SK-N-SH (cell line): ENCODE measurements at regions not wholly inside any gene's neighbourhood (a gene's known extent, or its start where the extent isn't known, plus 50 kb on each side); places are given as distances from the start of the nearest gene placed in this dataset.
A peak's percentile ranks its signal among the peaks of the same experiment; 100 is the strongest.

Experiments
- CTCF ChIA-PET: fragments of 300-600, 350-600 bp; formaldehyde crosslinking; extraction: SDS; loops from one replicate; lab custom pipeline; 2021; lab: Yijun Ruan, JAX
- POLR2A ChIA-PET: fragments of 350-600 bp; sonication (Branson Sonifier 250); formaldehyde crosslinking; extraction: SDS; loops from one replicate; lab custom pipeline; 2020; ENCODE audit warnings: antibody characterized with exemption, inconsistent platforms; lab: Yijun Ruan, JAX
- DNase-seq: peaks from one replicate; pipeline ENCODE4 v3.0.0; 2012
- H2AFZ ChIP-seq: fragments of 200-600 bp; sonication (generic); 2 replicates; pipeline ENCODE4 v1.8.1; 2016; ENCODE audit warnings: antibody characterized with exemption, mild to moderate bottlenecking, low read depth
- H3F3A ChIP-seq: fragments of 200-600 bp; sonication (generic); replicated peaks from 2 replicates; pipeline ENCODE3; 2016; ENCODE audit warnings: antibody characterized with exemption, mild to moderate bottlenecking; ENCODE audit not compliant: insufficient read depth
- H3K27ac ChIP-seq, 2 experiments: fragments of 200-500 bp in 1 of 2; fragments of 200-600 bp in 1 of 2; sonication (Bioruptor generic) in 1 of 2; sonication (generic), shearing (Covaris generic) in 1 of 2; 2 replicates each; pipeline versions ENCODE4 v1.5.1 to v1.6.1; 2014 to 2016; ENCODE audit warnings: low read depth in 2 of 2, inconsistent platforms in 1 of 2, low read length in 1 of 2, mild to moderate bottlenecking in 1 of 2, mixed read lengths in 1 of 2
- H3K27me3 ChIP-seq: fragments of 200-600 bp; sonication (generic), shearing (Covaris generic); 2 replicates; pipeline ENCODE4 v1.6.1; 2016; ENCODE audit warnings: mixed run types; ENCODE audit not compliant: insufficient read depth
- H3K36me3 ChIP-seq, 2 experiments: fragments of 200-500 bp in 1 of 2; fragments of 200-600 bp in 1 of 2; sonication (Bioruptor generic) in 1 of 2; sonication (generic) in 1 of 2; replicated peaks in 1 of 2; 2 replicates each; pipeline versions ENCODE3 to v1.5.1; 2014 to 2016; ENCODE audit warnings: low read length in 1 of 2, mild to moderate bottlenecking in 1 of 2; ENCODE audit not compliant: insufficient read depth in 2 of 2, control insufficient read depth in 1 of 2
- H3K4me1 ChIP-seq, 2 experiments: fragments of 200-500 bp in 1 of 2; fragments of 200-600 bp in 1 of 2; sonication (Bioruptor generic) in 1 of 2; sonication (generic), shearing (Covaris generic) in 1 of 2; 2 replicates each; pipeline versions ENCODE4 v1.5.1 to v1.6.1; 2014 to 2016; ENCODE audit warnings: low read depth in 1 of 2, low read length in 1 of 2, mixed run types in 1 of 2; ENCODE audit not compliant: insufficient read depth in 2 of 2, control insufficient read depth in 1 of 2
- H3K4me2 ChIP-seq: fragments of 200-600 bp; sonication (generic), shearing (Covaris generic); 2 replicates; pipeline ENCODE4 v1.6.1; 2017; ENCODE audit warnings: mixed run types
- H3K4me3 ChIP-seq, 2 experiments: fragments of 200-500 bp in 1 of 2; fragments of 200-600 bp in 1 of 2; sonication (Bioruptor generic) in 1 of 2; sonication (generic), shearing (Covaris generic) in 1 of 2; 2 replicates each; pipeline versions ENCODE4 v1.5.1 to v1.8.1; 2014 to 2016; ENCODE audit warnings: low read depth in 2 of 2, inconsistent platforms in 1 of 2, low read length in 1 of 2, mild to moderate bottlenecking in 1 of 2, mixed read lengths in 1 of 2, moderate library complexity in 1 of 2
- H3K79me2 ChIP-seq: fragments of 200-600 bp; sonication (generic); 2 replicates; pipeline ENCODE4 v1.8.1; 2017; ENCODE audit warnings: mild to moderate bottlenecking; ENCODE audit not compliant: insufficient read depth
- H3K9ac ChIP-seq: fragments of 200-600 bp; sonication (generic); 2 replicates; pipeline ENCODE4 v1.6.1; 2017; ENCODE audit warnings: mixed run types
- H3K9me2 ChIP-seq: fragments of 200-600 bp; sonication (generic); 2 replicates; pipeline ENCODE4 v1.6.1; 2017; ENCODE audit warnings: mixed run types
- H3K9me3 ChIP-seq: fragments of 200-600 bp; sonication (generic); 2 replicates; pipeline ENCODE4 v1.6.1; 2017; ENCODE audit warnings: mixed run types, mild to moderate bottlenecking, moderate library complexity
- H4K20me1 ChIP-seq: fragments of 200-600 bp; sonication (generic); 2 replicates; pipeline ENCODE4 v1.6.1; 2017; ENCODE audit warnings: mild to moderate bottlenecking, mixed run types; ENCODE audit not compliant: insufficient read depth
- EP300 ChIP-seq, 2 experiments: IDR thresholded peaks; 2 replicates each; pipeline versions ENCODE4 v1.4.0 to v1.6.1; 2012; ENCODE audit warnings: borderline replicate concordance in 1 of 2, low read depth in 1 of 2, low read length in 1 of 2
- EZH2phosphoT487 ChIP-seq: fragments of 200-600 bp; sonication (generic); IDR thresholded peaks from 2 replicates; pipeline ENCODE4 v1.6.1; 2017; ENCODE audit warnings: low read depth, mixed run types, mild to moderate bottlenecking, antibody characterized with exemption, moderate library complexity, borderline replicate concordance
- FOSL2 ChIP-seq: IDR thresholded peaks from 2 replicates; pipeline ENCODE4 v1.4.0; 2012; ENCODE audit warnings: low read depth, mild to moderate bottlenecking, moderate library complexity, borderline replicate concordance
- FOXM1 ChIP-seq: IDR thresholded peaks from 2 replicates; pipeline ENCODE4 v1.4.0; 2012; ENCODE audit warnings: low read depth, mild to moderate bottlenecking
- GATA2 ChIP-seq: sonication (generic); formaldehyde crosslinking; IDR thresholded peaks from 2 replicates; pipeline ENCODE4 v1.5.0; 2020; ENCODE audit warnings: mild to moderate bottlenecking, missing genetic modification reagents
- JUND ChIP-seq: IDR thresholded peaks from 2 replicates; pipeline ENCODE4 v1.4.0; 2012
- MAX ChIP-seq: IDR thresholded peaks from 2 replicates; pipeline ENCODE4 v1.4.0; 2012; ENCODE audit warnings: low read depth
- NRF1 ChIP-seq: IDR thresholded peaks from 2 replicates; pipeline ENCODE4 v1.6.1; 2012; ENCODE audit warnings: low read depth, mild to moderate bottlenecking, low read length
- POLR2AphosphoS5 ChIP-seq: IDR thresholded peaks from 2 replicates; pipeline ENCODE4 v1.6.1; 2012; ENCODE audit warnings: low read depth, low read length
- RCOR1 ChIP-seq: fragments of 150-350 bp; IDR thresholded peaks from 2 replicates; pipeline ENCODE4 v1.6.1; 2017; ENCODE audit warnings: antibody characterized with exemption, low read length
- REST ChIP-seq: IDR thresholded peaks from 2 replicates; pipeline ENCODE4 v1.6.1; 2012; ENCODE audit warnings: mild to moderate bottlenecking, low read depth, low read length, moderate library complexity
- RXRA ChIP-seq: IDR thresholded peaks from 2 replicates; pipeline ENCODE4 v1.4.0; 2012; ENCODE audit warnings: low read depth, mild to moderate bottlenecking, borderline replicate concordance
- SIN3A ChIP-seq: IDR thresholded peaks from 2 replicates; pipeline ENCODE4 v1.6.1; 2012; ENCODE audit warnings: low read depth, mild to moderate bottlenecking, low read length, moderate library complexity, borderline replicate concordance
- SMC3 ChIP-seq: IDR thresholded peaks from 2 replicates; pipeline ENCODE4 v1.6.1; 2012; ENCODE audit warnings: low read depth, low read length, improper control_type of control experiment
- TCF12 ChIP-seq: IDR thresholded peaks from 2 replicates; pipeline ENCODE4 v1.4.0; 2012
- TEAD4 ChIP-seq: IDR thresholded peaks from 2 replicates; pipeline ENCODE4 v1.4.0; 2012; ENCODE audit warnings: mild to moderate bottlenecking, borderline replicate concordance; ENCODE audit not compliant: insufficient read depth
- USF2 ChIP-seq: fragments of 150-350 bp; IDR thresholded peaks from 2 replicates; pipeline ENCODE4 v1.6.1; 2017; ENCODE audit warnings: antibody characterized with exemption, low read length, low read depth, borderline replicate concordance
- WGBS: methylation state at CpG from one replicate; pipeline ENCODE4 v1.1.6; 2017; ENCODE audit warnings: low lambda C conversion rate; 5-methylcytosine and 5-hydroxymethylcytosine counted together
- TF ChIP-seq, protein P1 (sequence below): IDR thresholded peaks from 2 replicates; pipeline ENCODE4 v1.4.0; 2012; ENCODE audit warnings: low read depth, borderline replicate concordance
- TF ChIP-seq, protein P2 (sequence below): IDR thresholded peaks from 2 replicates; pipeline ENCODE4; 2012

GRCh38 chr16:86395477-86395876 is 114.8 kb upstream of the FOXF1 start:
- no peak overlapping the region for H3K4me3 ChIP-seq
- H3K27ac ChIP-seq = no peak overlapping the region; a peak in 2 of 4 replicates
- H4K20me1 ChIP-seq = no peaks in the 10 kb centered on the region
- H3K9me2 ChIP-seq = no peaks in the 10 kb centered on the region
- WGBS = 39% methylated on average over 3 of the region's 3 CpGs
- H3K4me2 ChIP-seq = peak overlapping the region; percentile 64; the same call in 1 of the 2 replicates
- peaks cover 2 to 39% of the 10 kb centered on the region in 2 experiments; a peak in 3 of 4 replicates for H3K4me1 ChIP-seq
- no peak for DNase-seq
- no peak for TF ChIP-seq NRF1
- no peak for TF ChIP-seq JUND
- TF ChIP-seq RCOR1 = no peak
- TF ChIP-seq REST = no peak
- no peak for TF ChIP-seq POLR2AphosphoS5
- no peak for TF ChIP-seq FOXM1
- no peak for TF ChIP-seq SIN3A
- TF ChIP-seq RXRA = no peak
- TF ChIP-seq, protein P1, sequence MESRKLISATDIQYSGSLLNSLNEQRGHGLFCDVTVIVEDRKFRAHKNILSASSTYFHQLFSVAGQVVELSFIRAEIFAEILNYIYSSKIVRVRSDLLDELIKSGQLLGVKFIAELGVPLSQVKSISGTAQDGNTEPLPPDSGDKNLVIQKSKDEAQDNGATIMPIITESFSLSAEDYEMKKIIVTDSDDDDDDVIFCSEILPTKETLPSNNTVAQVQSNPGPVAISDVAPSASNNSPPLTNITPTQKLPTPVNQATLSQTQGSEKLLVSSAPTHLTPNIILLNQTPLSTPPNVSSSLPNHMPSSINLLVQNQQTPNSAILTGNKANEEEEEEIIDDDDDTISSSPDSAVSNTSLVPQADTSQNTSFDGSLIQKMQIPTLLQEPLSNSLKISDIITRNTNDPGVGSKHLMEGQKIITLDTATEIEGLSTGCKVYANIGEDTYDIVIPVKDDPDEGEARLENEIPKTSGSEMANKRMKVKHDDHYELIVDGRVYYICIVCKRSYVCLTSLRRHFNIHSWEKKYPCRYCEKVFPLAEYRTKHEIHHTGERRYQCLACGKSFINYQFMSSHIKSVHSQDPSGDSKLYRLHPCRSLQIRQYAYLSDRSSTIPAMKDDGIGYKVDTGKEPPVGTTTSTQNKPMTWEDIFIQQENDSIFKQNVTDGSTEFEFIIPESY = no peak
- TF ChIP-seq TCF12 = no peak
- TF ChIP-seq GATA2 (CRISPR knock-in tag) = no peak
- no peak for TF ChIP-seq TEAD4
- no peaks in the 10 kb centered on the region for H3K79me2 ChIP-seq
- CTCF ChIA-PET = interaction anchor here (1.2 kb wide), 1 partner anchor 55 kb away, joined by 3 read pairs; no protein-coding TSS in a partner anchor
- H2AFZ ChIP-seq = no peak overlapping the region
- POLR2A ChIA-PET = no interaction called here
- H3F3A ChIP-seq = peaks cover 45% of the 10 kb centered on the region
- H3K36me3 ChIP-seq = no peaks in the 10 kb centered on the region
- H3K9me3 ChIP-seq = no peaks in the 10 kb centered on the region
- no peaks in the 10 kb centered on the region for H3K27me3 ChIP-seq
- H3K9ac ChIP-seq = no peak overlapping the region

DNA sequence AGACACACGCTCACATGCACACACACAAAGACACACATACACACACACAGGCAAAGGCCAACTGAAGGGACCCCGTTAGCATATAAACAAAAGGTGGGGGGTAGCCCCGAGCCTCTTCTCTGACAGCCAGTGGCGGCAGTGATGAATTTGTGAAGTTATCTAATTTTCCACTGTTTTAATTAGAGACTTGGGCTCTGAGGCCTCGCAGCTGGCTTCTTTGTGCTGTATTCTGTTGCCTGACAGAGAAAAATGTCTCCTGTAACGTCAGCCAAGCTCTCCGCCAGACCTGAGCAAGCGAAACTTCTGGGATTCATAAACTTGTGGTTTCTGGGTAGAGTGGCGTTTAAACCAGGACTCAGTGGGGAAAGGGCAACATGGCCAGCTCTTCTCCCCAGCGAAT is 113.9 kb upstream of the FOXF1 start:
- H3F3A ChIP-seq = peaks cover 45% of the 10 kb centered on the region
- DNase-seq = no peak
- ChIA-PET POLR2A (no interaction called here), CTCF (interaction anchor here (1.2 kb wide), 1 partner anchor 56 kb away, joined by 3 read pairs; no protein-coding TSS in a partner anchor)
- H3K79me2 ChIP-seq = no peaks in the 10 kb centered on the region
- peak overlapping the region; percentile 82; the same call in 1 of the 2 replicates for H2AFZ ChIP-seq
- peak overlapping the region; percentile 65 for H3K9ac ChIP-seq
- 10% methylated on average over 10 of the region's 10 CpGs for WGBS
- H3K4me1 ChIP-seq = peaks cover 2 to 39% of the 10 kb centered on the region in 2 experiments; a peak in 3 of 4 replicates
- H3K9me2 ChIP-seq = no peaks in the 10 kb centered on the region
- H3K4me3 ChIP-seq = peak overlapping the region; percentile 9 to 38; a peak in 2 of 4 replicates
- H3K27me3 ChIP-seq = no peaks in the 10 kb centered on the region
- H3K27ac ChIP-seq = peak overlapping the region; percentile 62 to 94; a peak in 3 of 4 replicates
- H4K20me1 ChIP-seq = no peaks in the 10 kb centered on the region
- H3K9me3 ChIP-seq = no peaks in the 10 kb centered on the region
- peak overlapping the region; percentile 64 for H3K4me2 ChIP-seq
- no peaks in the 10 kb centered on the region for H3K36me3 ChIP-seq
- TF ChIP-seq, protein P2, sequence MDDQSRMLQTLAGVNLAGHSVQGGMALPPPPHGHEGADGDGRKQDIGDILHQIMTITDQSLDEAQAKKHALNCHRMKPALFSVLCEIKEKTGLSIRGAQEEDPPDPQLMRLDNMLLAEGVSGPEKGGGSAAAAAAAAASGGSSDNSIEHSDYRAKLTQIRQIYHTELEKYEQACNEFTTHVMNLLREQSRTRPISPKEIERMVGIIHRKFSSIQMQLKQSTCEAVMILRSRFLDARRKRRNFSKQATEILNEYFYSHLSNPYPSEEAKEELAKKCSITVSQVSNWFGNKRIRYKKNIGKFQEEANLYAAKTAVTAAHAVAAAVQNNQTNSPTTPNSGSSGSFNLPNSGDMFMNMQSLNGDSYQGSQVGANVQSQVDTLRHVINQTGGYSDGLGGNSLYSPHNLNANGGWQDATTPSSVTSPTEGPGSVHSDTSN = peak; percentile 90
- 0 out of 2 replicates have a peak, but pooled peaks have one; percentile 21 for TF ChIP-seq RXRA
- no peak for TF ChIP-seq EZH2phosphoT487
- TF ChIP-seq POLR2AphosphoS5 = 0 out of 2 replicates have a peak, but pooled peaks have one; percentile 30
- no peak for TF ChIP-seq SMC3
- peak; percentile 88 for TF ChIP-seq TCF12
- TF ChIP-seq FOSL2 = no peak
- peak; percentile 47; the same call in 1 of the 2 replicates for TF ChIP-seq SIN3A
- peak in 1 of 2 experiments; percentile 12; a peak in 2 of 4 replicates for TF ChIP-seq EP300 (IDR thresholded peaks at IDR 0.05; ENCODE audit: borderline replicate concordance in 1 of 2, low read depth in 1 of 2, low read length in 1 of 2)
- peak; percentile 18; the same call in 1 of the 2 replicates for TF ChIP-seq MAX
- no peak for TF ChIP-seq USF2
- no peak for TF ChIP-seq NRF1
